GM19043 (cell line): ENCODE measurements at regions not wholly inside any gene's neighbourhood (a gene's known extent, or its start where the extent isn't known, plus 50 kb on each side); places are given as distances from the start of the nearest gene placed in this dataset.
"Not testable (repeated sequence)": the region's sequence is repeated elsewhere in the genome, so short reads cannot be mapped to it uniquely, and the experiment has no call there.

Source experiments
- ATAC-seq: cut with Tn5 transposase; IDR thresholded peaks from one replicate; pipeline ENCODE4 v1.9.1; 2021; ENCODE audit warnings: low read depth; ENCODE audit not compliant: unreplicated experiment

- ATAC-seq, result no peak
These were observed 121.5 kb downstream of the XCL2 start for GRCh38 chr1:168422203-168422847.

- no peak for ATAC-seq
These were observed 122.3 kb downstream of the XCL2 start for GRCh38 chr1:168421399-168422004.

- ATAC-seq, result no peak
These were observed 123.6 kb downstream of the XCL2 start for GRCh38 chr1:168420177-168420576.

- no peak for ATAC-seq
These were observed 124.1 kb downstream of the XCL2 start for GRCh38 chr1:168419736-168420135.

GRCh38 chr1:168416220-168416619 is 127.6 kb downstream of the XCL2 start:
- ATAC-seq, result no peak

- no peak for ATAC-seq
These were observed 128.9 kb downstream of the XCL2 start for GRCh38 chr1:168414914-168415313.

GRCh38 chr1:168410464-168410863 is 129.8 kb downstream of the TBX19 start:
- no peak for ATAC-seq

- ATAC-seq, result peak; percentile 70
These were observed 128.2 kb downstream of the TBX19 start for GRCh38 chr1:168408884-168409283.

- ATAC-seq, result no peak
These were observed 127.8 kb downstream of the TBX19 start for GRCh38 chr1:168408539-168408865.

GRCh38 chr1:168407832-168408538 is 127.3 kb downstream of the TBX19 start:
- ATAC-seq, result no peak

GRCh38 chr1:168405906-168406549 is 125.4 kb downstream of the TBX19 start:
- ATAC-seq, result no peak

GRCh38 chr1:168403140-168403539 is 122.5 kb downstream of the TBX19 start:
- ATAC-seq, result no peak

- not testable (repeated sequence) for ATAC-seq
These were observed 121.8 kb downstream of the TBX19 start for GRCh38 chr1:168402466-168402865.

- no peak for ATAC-seq
These were observed 120.7 kb downstream of the TBX19 start for GRCh38 chr1:168401341-168401740.

GRCh38 chr1:168400139-168400538 is 119.5 kb downstream of the TBX19 start:
- no peak for ATAC-seq

GRCh38 chr1:168397806-168398205 is 117.1 kb downstream of the TBX19 start:
- ATAC-seq, result no peak

- ATAC-seq, result no peak
These were observed 116.4 kb downstream of the TBX19 start for GRCh38 chr1:168396940-168397684.

- ATAC-seq, result no peak
These were observed 115.8 kb downstream of the TBX19 start for GRCh38 chr1:168396508-168396907.

- ATAC-seq, result no peak
These were observed 114.2 kb downstream of the TBX19 start for GRCh38 chr1:168394858-168395257.

- ATAC-seq, result no peak
These were observed 112.4 kb downstream of the TBX19 start for GRCh38 chr1:168392958-168393549.
